HepG2 (cell line): ENCODE measurements at regions not wholly inside any gene's neighbourhood (a gene's known extent, or its start where the extent isn't known, plus 50 kb on each side); places are given as distances from the start of the nearest gene placed in this dataset.

Experiments
- CREM ChIP-seq, 2 experiments: sonication (generic) in 1 of 2; formaldehyde crosslinking in 1 of 2; IDR thresholded peaks; 2 replicates each; pipeline versions ENCODE4 v1.4.0 to v1.6.1; 2016 to 2020; ENCODE audit warnings: antibody characterized with exemption in 1 of 2, mild to moderate bottlenecking in 1 of 2, missing genetic modification reagents in 1 of 2
- DNMT1 ChIP-seq: sonication (generic); formaldehyde crosslinking; IDR thresholded peaks from 2 replicates; pipeline ENCODE4 v1.5.1; 2020; ENCODE audit warnings: mild to moderate bottlenecking, missing genetic modification reagents
- POGZ ChIP-seq: sonication (generic); formaldehyde crosslinking; IDR thresholded peaks from 2 replicates; pipeline ENCODE4 v1.4.0; 2020; ENCODE audit warnings: mild to moderate bottlenecking, missing genetic modification reagents
- PRDM10 ChIP-seq: sonication (generic); formaldehyde crosslinking; IDR thresholded peaks from 2 replicates; pipeline ENCODE4 v1.4.0; 2020; ENCODE audit warnings: low read depth, missing genetic modification reagents
- RARA ChIP-seq: IDR thresholded peaks from 2 replicates; pipeline ENCODE4 v1.6.1; 2016; ENCODE audit warnings: missing genetic modification reagents, missing compliant biosample characterization
- RBM22 ChIP-seq: fragments of 200-400 bp; formaldehyde crosslinking; optimal IDR thresholded peaks from 2 replicates; pipeline ENCODE3; 2017; ENCODE audit warnings: mild to moderate bottlenecking, low read length, moderate library complexity
- SKIL ChIP-seq: sonication (generic); formaldehyde crosslinking; IDR thresholded peaks from 2 replicates; pipeline ENCODE4 v1.8.0; 2022; ENCODE audit warnings: missing genetic modification reagents, mild to moderate bottlenecking, moderate library complexity, borderline replicate concordance
- SNAPC2 ChIP-seq: sonication (generic); formaldehyde crosslinking; IDR thresholded peaks from 2 replicates; pipeline ENCODE4 v1.8.1; 2022; ENCODE audit warnings: mild to moderate bottlenecking, missing genetic modification reagents
- THAP9 ChIP-seq: sonication (generic); formaldehyde crosslinking; IDR thresholded peaks from 2 replicates; pipeline ENCODE4; 2020; ENCODE audit warnings: missing genetic modification reagents, mild to moderate bottlenecking, borderline replicate concordance
- ZGPAT ChIP-seq: IDR thresholded peaks from 2 replicates; pipeline ENCODE4 v1.6.1; 2016; ENCODE audit warnings: mild to moderate bottlenecking
- ZNF646 ChIP-seq: sonication (generic); formaldehyde crosslinking; IDR thresholded peaks from 2 replicates; pipeline ENCODE4 v1.9.0; 2021; ENCODE audit warnings: mild to moderate bottlenecking, missing genetic modification reagents

- TF ChIP-seq SKIL (CRISPR knock-in tag) (peak; percentile 89), RBM22 (no peak), ZNF646 (CRISPR knock-in tag) (no peak), SNAPC2 (CRISPR knock-in tag) (no peak), ZGPAT (CRISPR knock-in tag) (peak; percentile 59; the same call in 1 of the 2 replicates), PRDM10 (CRISPR knock-in tag) (peak; percentile 5; the same call in 1 of the 2 replicates), POGZ (peak; percentile 25; the same call in 1 of the 2 replicates), RARA (CRISPR knock-in tag) (peak; percentile 47), THAP9 (CRISPR knock-in tag) (no peak), DNMT1 (CRISPR knock-in tag) (no peak), CREM (IDR thresholded peaks at IDR 0.05) (peak; percentile 91), CREM (CRISPR knock-in tag; IDR thresholded peaks at IDR 0.05) (no peak)
Observed at GRCh38 chr12:93019975-93020630, 91.0 kb upstream of the EEA1 start (continued).
